Brain microvascular endothelial cell (primary cell): ENCODE measurements at regions not wholly inside any gene's neighbourhood (a gene's known extent, or its start where the extent isn't known, plus 50 kb on each side); places are given as distances from the start of the nearest gene placed in this dataset.

Experiments used
- DNase-seq: peaks from one replicate; pipeline ENCODE4 v3.0.0-alpha.2; 2020
- H3K27ac ChIP-seq: fragments of 250-450 bp; sonication (Bioruptor Pico); 2 replicates; pipeline ENCODE4 v1.5.1; 2020; ENCODE audit warnings: mild to moderate bottlenecking, moderate library complexity
- H3K27me3 ChIP-seq: fragments of 250-450 bp; sonication (Bioruptor Pico); replicated peaks from 2 replicates; pipeline ENCODE4 v1.5.1; 2020; ENCODE audit warnings: mild to moderate bottlenecking
- H3K36me3 ChIP-seq: fragments of 250-450 bp; sonication (Bioruptor Pico); replicated peaks from 2 replicates; pipeline ENCODE4 v1.5.1; 2020; ENCODE audit warnings: mild to moderate bottlenecking
- H3K4me3 ChIP-seq: 2 replicates; pipeline ENCODE4 v1.5.1; 2011; ENCODE audit warnings: low read depth, mild to moderate bottlenecking, control low read depth, low read length, moderate library complexity
- CTCF ChIP-seq: IDR thresholded peaks from 2 replicates; pipeline ENCODE4 v1.5.1; 2011; ENCODE audit warnings: low read depth, mild to moderate bottlenecking, moderate library complexity, low read length, control low read depth, inconsistent platforms; ENCODE audit errors: missing control alignments
- in situ Hi-C: cut with HindIII; loops from 2 replicates; pipeline ENCODE4 v1.10.0; 2017; ENCODE audit warnings: low sequenced_read_pairs, low pct_ligation_motif_present

- Histone ChIP-seq H3K4me3 (no peak overlapping the region), H3K27me3 (no peaks in the 10 kb centered on the region), H3K36me3 (no peaks in the 10 kb centered on the region), H3K27ac (no peak overlapping the region)
- peak; percentile 61 for DNase-seq
- in situ Hi-C loops: no loop called here
- no peak for TF ChIP-seq CTCF
These were observed 209.4 kb upstream of the PRICKLE1 start for GRCh38 chr12:42798811-42799438.

DNA sequence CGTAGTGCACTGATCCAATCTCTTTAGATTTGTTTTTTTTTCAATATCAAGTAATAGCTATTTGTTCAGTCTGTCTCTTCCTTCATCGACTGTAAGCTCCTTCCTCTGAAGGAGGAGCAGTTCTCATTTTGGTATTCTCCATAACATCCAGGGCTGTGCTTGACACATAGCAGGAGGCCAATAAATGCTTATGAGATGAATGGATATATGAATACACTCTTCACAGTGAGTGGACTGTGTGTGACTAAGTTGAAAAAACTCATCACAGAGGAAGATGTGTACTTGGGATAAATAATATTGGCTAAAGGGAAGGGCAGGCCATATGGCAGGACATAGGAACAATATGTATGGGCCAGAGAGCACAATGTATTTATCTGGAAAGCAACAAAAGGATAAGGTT is 205.3 kb upstream of the PRICKLE1 start:
- DNase-seq: peak; percentile 12
- no peak for TF ChIP-seq CTCF
- Histone ChIP-seq H3K36me3 (no peaks in the 10 kb centered on the region), H3K27me3 (no peaks in the 10 kb centered on the region), H3K4me3 (no peak overlapping the region), H3K27ac (no peak overlapping the region)
- in situ Hi-C loops: no loop called here

- in situ Hi-C loops: no loop called here
- no peak for TF ChIP-seq CTCF
- Histone ChIP-seq H3K27me3 (no peaks in the 10 kb centered on the region), H3K36me3 (no peaks in the 10 kb centered on the region), H3K27ac (no peak overlapping the region), H3K4me3 (no peak overlapping the region)
- DNase-seq: no peak
These were observed 203.6 kb upstream of the PRICKLE1 start for GRCh38 chr12:42793166-42793565.

DNA sequence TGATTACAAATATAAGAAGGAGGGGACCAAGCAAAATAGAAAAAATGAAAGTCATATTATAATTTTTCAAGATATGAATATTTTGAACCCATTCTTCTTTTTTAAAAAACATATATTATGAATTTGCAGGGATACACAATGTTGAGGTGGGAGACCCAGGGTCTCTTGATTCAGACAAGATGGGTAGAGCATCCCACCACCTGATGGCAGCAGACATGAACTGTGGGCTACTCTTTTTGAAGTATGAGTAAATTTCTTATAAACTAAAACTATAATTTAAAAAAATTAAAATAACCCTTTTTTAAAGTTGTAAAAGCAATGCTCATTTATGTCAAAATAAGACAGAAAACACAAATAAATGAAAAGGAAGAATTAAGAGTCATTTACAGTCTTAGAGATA is 202.7 kb upstream of the PRICKLE1 start:
- H3K4me3 ChIP-seq: no peak overlapping the region
- in situ Hi-C loops: no loop called here
- peak; percentile 38 for TF ChIP-seq CTCF

DNA sequence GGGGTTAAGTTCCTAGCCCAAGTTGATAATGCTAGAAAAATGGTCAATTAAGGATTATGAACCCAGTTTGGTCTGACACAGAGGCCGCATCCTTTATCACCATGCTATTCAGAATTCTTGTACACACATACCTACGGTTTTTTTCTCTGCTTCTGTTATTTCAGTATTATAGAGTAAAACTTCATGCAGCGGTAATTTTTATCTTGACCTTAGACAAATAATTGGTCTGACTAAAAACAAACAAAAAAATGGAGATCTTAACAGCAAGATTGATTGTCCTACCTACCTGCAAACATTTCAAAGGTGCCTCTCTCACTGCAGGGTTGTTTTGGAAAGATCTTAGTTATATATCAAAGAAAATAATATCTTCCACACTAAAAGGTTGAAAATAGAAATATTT is 201.9 kb upstream of the PRICKLE1 start:
- TF ChIP-seq CTCF: no peak
- H3K4me3 ChIP-seq: no peak overlapping the region
- DNase-seq: no peak
- in situ Hi-C loops: no loop called here
- no peaks in the 10 kb centered on the region for H3K27me3 ChIP-seq
- no peaks in the 10 kb centered on the region for H3K36me3 ChIP-seq
- H3K27ac ChIP-seq: no peak overlapping the region

More for the DNA sequence above, 202.7 kb upstream of the PRICKLE1 start:
- Histone ChIP-seq H3K27ac (no peak overlapping the region), H3K36me3 (no peaks in the 10 kb centered on the region), H3K27me3 (no peaks in the 10 kb centered on the region)
- no peak for DNase-seq

- TF ChIP-seq CTCF: no peak
- no peaks in the 10 kb centered on the region for H3K27me3 ChIP-seq
- in situ Hi-C loops: no loop called here
- no peaks in the 10 kb centered on the region for H3K36me3 ChIP-seq
- H3K27ac ChIP-seq: no peak overlapping the region
- peak; percentile 83 for DNase-seq
- no peak overlapping the region for H3K4me3 ChIP-seq
These were observed 201.2 kb upstream of the PRICKLE1 start for GRCh38 chr12:42790761-42791151.
